SJSA1 (cell line): ENCODE measurements at regions not wholly inside any gene's neighbourhood (a gene's known extent, or its start where the extent isn't known, plus 50 kb on each side); places are given as distances from the start of the nearest gene placed in this dataset.
"Not testable (repeated sequence)": the region's sequence is repeated elsewhere in the genome, so short reads cannot be mapped to it uniquely, and the experiment has no call there.

Experiments used
- DNase-seq, 2 experiments: peaks; one replicate each; pipeline ENCODE4 v3.0.0-alpha.2; 2015 to 2020; ENCODE audit warnings: low spot score in 2 of 2, low read depth in 1 of 2
- H3K27ac ChIP-seq: fragments of 250-450 bp; sonication (Bioruptor Pico); 2 replicates; pipeline ENCODE4 v1.5.1; 2020; ENCODE audit warnings: mild to moderate bottlenecking, moderate library complexity
- H3K27me3 ChIP-seq: fragments of 250-450 bp; sonication (Bioruptor Pico); replicated peaks from 2 replicates; pipeline ENCODE4 v1.5.1; 2020; ENCODE audit warnings: mild to moderate bottlenecking, moderate library complexity
- H3K36me3 ChIP-seq: fragments of 250-450 bp; sonication (Bioruptor Pico); 2 replicates; pipeline ENCODE4 v1.5.1; 2020; ENCODE audit warnings: mild to moderate bottlenecking
- H3K4me1 ChIP-seq: fragments of 250-450 bp; sonication (Bioruptor Pico); replicated peaks from 2 replicates; pipeline ENCODE4 v1.6.1; 2021; ENCODE audit warnings: mild to moderate bottlenecking
- H3K4me3 ChIP-seq: fragments of 250-450 bp; sonication (Bioruptor Pico); 2 replicates; pipeline ENCODE4 v1.5.1; 2020; ENCODE audit warnings: mild to moderate bottlenecking
- H3K9me3 ChIP-seq: fragments of 250-450 bp; sonication (Bioruptor Pico); replicated peaks from 2 replicates; pipeline ENCODE4 v1.5.1; 2020; ENCODE audit warnings: mild to moderate bottlenecking

- Histone ChIP-seq H3K36me3 (no peaks in the 10 kb centered on the region), H3K4me3 (no peak overlapping the region), H3K27me3 (no peaks in the 10 kb centered on the region), H3K9me3 (no peaks in the 10 kb centered on the region), H3K4me1 (no peaks in the 10 kb centered on the region), H3K27ac (no peak overlapping the region)
- DNase-seq = no peak
These were observed 128.0 kb downstream of the BARX2 start for GRCh38 chr11:129503646-129504045.

GRCh38 chr11:129505266-129505665, 129.6 kb downstream of the BARX2 start:
- no peaks in the 10 kb centered on the region for H3K36me3 ChIP-seq
- no peaks in the 10 kb centered on the region for H3K9me3 ChIP-seq
- no peaks in the 10 kb centered on the region for H3K27me3 ChIP-seq
- H3K4me1 ChIP-seq = no peaks in the 10 kb centered on the region
- no peak overlapping the region for H3K4me3 ChIP-seq
- no peak for DNase-seq
- H3K27ac ChIP-seq = no peak overlapping the region

- no peaks in the 10 kb centered on the region for H3K4me1 ChIP-seq
These were observed 132.5 kb downstream of the BARX2 start for GRCh38 chr11:129508163-129508562.

GRCh38 chr11:129528296-129528695, 152.6 kb downstream of the BARX2 start:
- Histone ChIP-seq H3K36me3 (no peaks in the 10 kb centered on the region), H3K4me1 (no peaks in the 10 kb centered on the region), H3K9me3 (no peaks in the 10 kb centered on the region), H3K27ac (no peak overlapping the region), H3K27me3 (no peaks in the 10 kb centered on the region), H3K4me3 (no peak overlapping the region)
- no peak for DNase-seq

More at GRCh38 chr11:129508163-129508562, 132.5 kb downstream of the BARX2 start:
- Histone ChIP-seq H3K4me3 (no peak overlapping the region), H3K27me3 (no peaks in the 10 kb centered on the region), H3K27ac (no peak overlapping the region), H3K9me3 (no peaks in the 10 kb centered on the region), H3K36me3 (no peaks in the 10 kb centered on the region)
- no peak for DNase-seq

GRCh38 chr11:129530154-129530895, 154.7 kb downstream of the BARX2 start:
- no peaks in the 10 kb centered on the region for H3K36me3 ChIP-seq
- H3K27ac ChIP-seq = no peak overlapping the region
- DNase-seq = no peak
- H3K27me3 ChIP-seq = no peaks in the 10 kb centered on the region
- no peak overlapping the region for H3K4me3 ChIP-seq
- no peaks in the 10 kb centered on the region for H3K4me1 ChIP-seq
- no peaks in the 10 kb centered on the region for H3K9me3 ChIP-seq

- DNase-seq = no peak
- H3K4me3 ChIP-seq = no peak overlapping the region
- H3K36me3 ChIP-seq = no peaks in the 10 kb centered on the region
- H3K27ac ChIP-seq = no peak overlapping the region
- no peaks in the 10 kb centered on the region for H3K4me1 ChIP-seq
- H3K9me3 ChIP-seq = no peaks in the 10 kb centered on the region
- H3K27me3 ChIP-seq = no peaks in the 10 kb centered on the region
These were observed 157.7 kb downstream of the BARX2 start for GRCh38 chr11:129533395-129533794.

GRCh38 chr11:129536338-129536737, 160.7 kb downstream of the BARX2 start:
- no peak overlapping the region for H3K4me3 ChIP-seq
- no peaks in the 10 kb centered on the region for H3K36me3 ChIP-seq
- H3K27me3 ChIP-seq = no peaks in the 10 kb centered on the region
- no peaks in the 10 kb centered on the region for H3K9me3 ChIP-seq
- no peaks in the 10 kb centered on the region for H3K4me1 ChIP-seq
- no peak for DNase-seq
- no peak overlapping the region for H3K27ac ChIP-seq

GRCh38 chr11:129538323-129538722, 162.7 kb downstream of the BARX2 start:
- Histone ChIP-seq H3K4me1 (no peaks in the 10 kb centered on the region), H3K9me3 (no peaks in the 10 kb centered on the region), H3K27ac (no peak overlapping the region), H3K36me3 (no peaks in the 10 kb centered on the region), H3K27me3 (no peaks in the 10 kb centered on the region), H3K4me3 (no peak overlapping the region)
- DNase-seq = no peak

GRCh38 chr11:129543515-129544290, 168.1 kb downstream of the BARX2 start:
- Histone ChIP-seq H3K9me3 (no peaks in the 10 kb centered on the region), H3K27ac (no peak overlapping the region), H3K27me3 (no peaks in the 10 kb centered on the region), H3K4me3 (no peak overlapping the region), H3K4me1 (no peaks in the 10 kb centered on the region), H3K36me3 (no peaks in the 10 kb centered on the region)
- no peak for DNase-seq

GRCh38 chr11:129544691-129545090, 169.0 kb downstream of the BARX2 start:
- Histone ChIP-seq H3K27me3 (no peaks in the 10 kb centered on the region), H3K4me3 (no peak overlapping the region), H3K9me3 (no peaks in the 10 kb centered on the region), H3K27ac (no peak overlapping the region), H3K36me3 (no peaks in the 10 kb centered on the region), H3K4me1 (no peaks in the 10 kb centered on the region)
- no peak for DNase-seq

- Histone ChIP-seq H3K9me3 (no peaks in the 10 kb centered on the region), H3K4me1 (no peaks in the 10 kb centered on the region), H3K4me3 (no peak overlapping the region), H3K36me3 (no peaks in the 10 kb centered on the region), H3K27ac (no peak overlapping the region), H3K27me3 (no peaks in the 10 kb centered on the region)
- DNase-seq = no peak
These were observed 170.6 kb downstream of the BARX2 start for GRCh38 chr11:129546266-129546665.

GRCh38 chr11:129557421-129557820, 181.8 kb downstream of the BARX2 start:
- Histone ChIP-seq H3K4me3 (no peak overlapping the region), H3K27ac (no peak overlapping the region), H3K9me3 (no peaks in the 10 kb centered on the region), H3K4me1 (no peaks in the 10 kb centered on the region), H3K27me3 (no peaks in the 10 kb centered on the region), H3K36me3 (no peaks in the 10 kb centered on the region)
- DNase-seq = no peak

GRCh38 chr11:129569007-129569406, 193.4 kb downstream of the BARX2 start:
- Histone ChIP-seq H3K36me3 (no peaks in the 10 kb centered on the region), H3K4me1 (no peaks in the 10 kb centered on the region), H3K27ac (no peak overlapping the region), H3K9me3 (no peaks in the 10 kb centered on the region), H3K27me3 (no peaks in the 10 kb centered on the region), H3K4me3 (no peak overlapping the region)
- DNase-seq = no peak

GRCh38 chr11:129572667-129573066, 197.0 kb downstream of the BARX2 start:
- not testable (repeated sequence) for H3K36me3 ChIP-seq, DNase-seq, H3K27ac ChIP-seq, H3K27me3 ChIP-seq, H3K9me3 ChIP-seq, H3K4me1 ChIP-seq, H3K4me3 ChIP-seq
